ENCODE measurements at regions not wholly inside any gene's neighbourhood (a gene's known extent, or its start where the extent isn't known, plus 50 kb on each side); places are given as distances from the start of the nearest gene placed in this dataset.

- peaks cover 3% of the 10 kb centered on the region; the same call in 1 of the 2 replicates for H3K9me3 Mint-ChIP-seq
- CTCF ChIA-PET, result no interaction called here
- no peak for ATAC-seq
- no peak overlapping the region for H3K4me3 Mint-ChIP-seq
- no peak for DNase-seq (ENCODE audit: low spot score)
- H3K4me1 Mint-ChIP-seq, result no peaks in the 10 kb centered on the region
- no peak overlapping the region for H3K27ac Mint-ChIP-seq
- POLR2A ChIA-PET, result no interaction called here
- TF ChIP-seq ZNF423 (CRISPR knock-in tag; IDR thresholded peaks at IDR 0.05), result no peak
- no peak for TF ChIP-seq ZNF219 (CRISPR knock-in tag; IDR thresholded peaks at IDR 0.05; ENCODE audit: borderline replicate concordance)
- TF ChIP-seq GRHL2 (CRISPR knock-in tag; IDR thresholded peaks at IDR 0.05; ENCODE audit: insufficient replicate concordance, severe bottlenecking), result no peak
- TF ChIP-seq, protein P1, sequence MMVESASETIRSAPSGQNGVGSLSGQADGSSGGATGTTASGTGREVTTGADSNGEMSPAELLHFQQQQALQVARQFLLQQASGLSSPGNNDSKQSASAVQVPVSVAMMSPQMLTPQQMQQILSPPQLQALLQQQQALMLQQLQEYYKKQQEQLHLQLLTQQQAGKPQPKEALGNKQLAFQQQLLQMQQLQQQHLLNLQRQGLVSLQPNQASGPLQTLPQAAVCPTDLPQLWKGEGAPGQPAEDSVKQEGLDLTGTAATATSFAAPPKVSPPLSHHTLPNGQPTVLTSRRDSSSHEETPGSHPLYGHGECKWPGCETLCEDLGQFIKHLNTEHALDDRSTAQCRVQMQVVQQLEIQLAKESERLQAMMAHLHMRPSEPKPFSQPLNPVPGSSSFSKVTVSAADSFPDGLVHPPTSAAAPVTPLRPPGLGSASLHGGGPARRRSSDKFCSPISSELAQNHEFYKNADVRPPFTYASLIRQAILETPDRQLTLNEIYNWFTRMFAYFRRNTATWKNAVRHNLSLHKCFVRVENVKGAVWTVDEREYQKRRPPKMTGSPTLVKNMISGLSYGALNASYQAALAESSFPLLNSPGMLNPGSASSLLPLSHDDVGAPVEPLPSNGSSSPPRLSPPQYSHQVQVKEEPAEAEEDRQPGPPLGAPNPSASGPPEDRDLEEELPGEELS (CRISPR knock-in tag; IDR thresholded peaks at IDR 0.05), result no peak
- no peak for TF ChIP-seq ZNF671 (CRISPR knock-in tag; IDR thresholded peaks at IDR 0.05)
- no peak for TF ChIP-seq NR3C1 (CRISPR knock-in tag; conservative IDR thresholded peaks at IDR 0.05; ENCODE audit: low read depth)
- no peak for TF ChIP-seq STAT6 (CRISPR knock-in tag; conservative IDR thresholded peaks at IDR 0.05; ENCODE audit: low read depth)
- TF ChIP-seq ZNF121 (CRISPR knock-in tag; IDR thresholded peaks at IDR 0.05), result no peak
- TF ChIP-seq, protein P2, sequence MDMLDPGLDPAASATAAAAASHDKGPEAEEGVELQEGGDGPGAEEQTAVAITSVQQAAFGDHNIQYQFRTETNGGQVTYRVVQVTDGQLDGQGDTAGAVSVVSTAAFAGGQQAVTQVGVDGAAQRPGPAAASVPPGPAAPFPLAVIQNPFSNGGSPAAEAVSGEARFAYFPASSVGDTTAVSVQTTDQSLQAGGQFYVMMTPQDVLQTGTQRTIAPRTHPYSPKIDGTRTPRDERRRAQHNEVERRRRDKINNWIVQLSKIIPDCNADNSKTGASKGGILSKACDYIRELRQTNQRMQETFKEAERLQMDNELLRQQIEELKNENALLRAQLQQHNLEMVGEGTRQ (CRISPR knock-in tag; IDR thresholded peaks at IDR 0.05), result no peak
- TF ChIP-seq FOXK1 (CRISPR knock-in tag; IDR thresholded peaks at IDR 0.05), result no peak
- TF ChIP-seq ATF1 (CRISPR knock-in tag; IDR thresholded peaks at IDR 0.05), result no peak
- TF ChIP-seq FOXJ3 (CRISPR knock-in tag; IDR thresholded peaks at IDR 0.05; ENCODE audit: borderline replicate concordance), result no peak
- no peaks in the 10 kb centered on the region for H3K36me3 Mint-ChIP-seq
- no peaks in the 10 kb centered on the region for H3K27me3 Mint-ChIP-seq (ENCODE audit: low read depth)
These were observed 418.8 kb downstream of the TMEM135 start for GRCh38 chr11:87456499-87456898.

DNA sequence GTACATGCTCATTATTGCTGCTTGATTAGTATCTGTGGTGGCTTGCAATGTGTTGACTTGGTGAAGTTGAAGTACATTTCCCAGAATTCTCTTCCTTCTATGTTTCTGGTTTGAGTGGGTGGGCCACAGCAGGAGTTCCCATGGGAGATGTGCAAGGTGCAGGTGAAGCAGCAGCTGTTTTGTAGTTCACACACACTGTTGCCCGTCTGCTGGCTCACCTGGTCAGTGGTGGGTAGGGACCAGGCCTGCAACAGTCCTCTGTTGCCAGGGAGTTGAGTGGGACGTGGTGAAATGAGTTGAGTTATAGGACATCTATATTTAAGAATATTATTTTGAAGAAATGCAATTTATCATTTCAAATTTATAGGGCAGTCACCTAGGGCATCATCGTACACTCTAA lies 417.4 kb downstream of the TMEM135 start:
- no peak for ATAC-seq
- no peak for TF ChIP-seq NFE2L1 (CRISPR knock-in tag; IDR thresholded peaks at IDR 0.05)
- no peak for TF ChIP-seq ETV6 (CRISPR knock-in tag; IDR thresholded peaks at IDR 0.05)
- TF ChIP-seq CBFB (CRISPR knock-in tag; IDR thresholded peaks at IDR 0.05; ENCODE audit: low read depth), result no peak
- TF ChIP-seq, protein P3, sequence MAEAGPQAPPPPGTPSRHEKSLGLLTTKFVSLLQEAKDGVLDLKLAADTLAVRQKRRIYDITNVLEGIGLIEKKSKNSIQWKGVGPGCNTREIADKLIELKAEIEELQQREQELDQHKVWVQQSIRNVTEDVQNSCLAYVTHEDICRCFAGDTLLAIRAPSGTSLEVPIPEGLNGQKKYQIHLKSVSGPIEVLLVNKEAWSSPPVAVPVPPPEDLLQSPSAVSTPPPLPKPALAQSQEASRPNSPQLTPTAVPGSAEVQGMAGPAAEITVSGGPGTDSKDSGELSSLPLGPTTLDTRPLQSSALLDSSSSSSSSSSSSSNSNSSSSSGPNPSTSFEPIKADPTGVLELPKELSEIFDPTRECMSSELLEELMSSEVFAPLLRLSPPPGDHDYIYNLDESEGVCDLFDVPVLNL (CRISPR knock-in tag; IDR thresholded peaks at IDR 0.05; ENCODE audit: borderline replicate concordance, low read depth), result no peak
- TF ChIP-seq MAX (CRISPR knock-in tag; IDR thresholded peaks at IDR 0.05), result no peak
- no peak for TF ChIP-seq NFATC4 (CRISPR knock-in tag; IDR thresholded peaks at IDR 0.05)
- no peak for TF ChIP-seq GABPB1 (CRISPR knock-in tag; IDR thresholded peaks at IDR 0.05)
- TF ChIP-seq ZNF121 (CRISPR knock-in tag; IDR thresholded peaks at IDR 0.05), result no peak
- TF ChIP-seq ZNF232 (CRISPR knock-in tag; IDR thresholded peaks at IDR 0.05), result no peak
- no peak for TF ChIP-seq JAZF1 (CRISPR knock-in tag; IDR thresholded peaks at IDR 0.05)
- TF ChIP-seq ERG (CRISPR knock-in tag; IDR thresholded peaks at IDR 0.05), result no peak
- TF ChIP-seq TP53 (CRISPR knock-in tag; IDR thresholded peaks at IDR 0.05), result no peak
- no peak for TF ChIP-seq OVOL2 (CRISPR knock-in tag; IDR thresholded peaks at IDR 0.05; ENCODE audit: borderline replicate concordance)
- TF ChIP-seq, protein P4, sequence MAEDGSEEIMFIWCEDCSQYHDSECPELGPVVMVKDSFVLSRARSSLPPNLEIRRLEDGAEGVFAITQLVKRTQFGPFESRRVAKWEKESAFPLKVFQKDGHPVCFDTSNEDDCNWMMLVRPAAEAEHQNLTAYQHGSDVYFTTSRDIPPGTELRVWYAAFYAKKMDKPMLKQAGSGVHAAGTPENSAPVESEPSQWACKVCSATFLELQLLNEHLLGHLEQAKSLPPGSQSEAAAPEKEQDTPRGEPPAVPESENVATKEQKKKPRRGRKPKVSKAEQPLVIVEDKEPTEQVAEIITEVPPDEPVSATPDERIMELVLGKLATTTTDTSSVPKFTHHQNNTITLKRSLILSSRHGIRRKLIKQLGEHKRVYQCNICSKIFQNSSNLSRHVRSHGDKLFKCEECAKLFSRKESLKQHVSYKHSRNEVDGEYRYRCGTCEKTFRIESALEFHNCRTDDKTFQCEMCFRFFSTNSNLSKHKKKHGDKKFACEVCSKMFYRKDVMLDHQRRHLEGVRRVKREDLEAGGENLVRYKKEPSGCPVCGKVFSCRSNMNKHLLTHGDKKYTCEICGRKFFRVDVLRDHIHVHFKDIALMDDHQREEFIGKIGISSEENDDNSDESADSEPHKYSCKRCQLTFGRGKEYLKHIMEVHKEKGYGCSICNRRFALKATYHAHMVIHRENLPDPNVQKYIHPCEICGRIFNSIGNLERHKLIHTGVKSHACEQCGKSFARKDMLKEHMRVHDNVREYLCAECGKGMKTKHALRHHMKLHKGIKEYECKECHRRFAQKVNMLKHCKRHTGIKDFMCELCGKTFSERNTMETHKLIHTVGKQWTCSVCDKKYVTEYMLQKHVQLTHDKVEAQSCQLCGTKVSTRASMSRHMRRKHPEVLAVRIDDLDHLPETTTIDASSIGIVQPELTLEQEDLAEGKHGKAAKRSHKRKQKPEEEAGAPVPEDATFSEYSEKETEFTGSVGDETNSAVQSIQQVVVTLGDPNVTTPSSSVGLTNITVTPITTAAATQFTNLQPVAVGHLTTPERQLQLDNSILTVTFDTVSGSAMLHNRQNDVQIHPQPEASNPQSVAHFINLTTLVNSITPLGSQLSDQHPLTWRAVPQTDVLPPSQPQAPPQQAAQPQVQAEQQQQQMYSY (CRISPR knock-in tag; IDR thresholded peaks at IDR 0.05), result no peak
- no peak for TF ChIP-seq SOX15 (CRISPR knock-in tag; IDR thresholded peaks at IDR 0.05)

More for the DNA sequence above, 417.4 kb downstream of the TMEM135 start:
- Mint-ChIP-seq H3K27ac (no peak overlapping the region), H3K9me3 (peaks cover 3% of the 10 kb centered on the region; the same call in 1 of the 2 replicates), H3K4me3 (no peak overlapping the region), H3K36me3 (no peaks in the 10 kb centered on the region), H3K4me1 (no peaks in the 10 kb centered on the region), H3K27me3 (ENCODE audit: low read depth) (no peaks in the 10 kb centered on the region)
- ChIA-PET CTCF (interaction anchor here (1.3 kb wide), 1 partner anchor 34 kb away, joined by 3 read pairs; no protein-coding TSS in a partner anchor), POLR2A (no interaction called here)
- DNase-seq (ENCODE audit: low spot score), result no peak
